Uterus (tissue), 2 donors: ENCODE measurements at regions not wholly inside any gene's neighbourhood (a gene's known extent, or its start where the extent isn't known, plus 50 kb on each side); places are given as distances from the start of the nearest gene placed in this dataset.

Experiments used
- POLR2A ChIP-seq, 2 donors: fragments of 450-650 bp; IDR thresholded peaks; one replicate each; pipeline ENCODE4 v1.6.1; 2016; ENCODE audit warnings: antibody characterized with exemption in 2 of 2, mild to moderate bottlenecking in 1 of 2, moderate library complexity in 1 of 2
- TF ChIP-seq, protein P1 (sequence below), 4 experiments: fragments of 200-600 bp in 2 of 4; fragments of 450-650 bp in 2 of 4; sonication (generic) in 2 of 4; IDR thresholded peaks; one replicate each; pipeline ENCODE4 v1.5.1; 2016 to 2019; ENCODE audit warnings: antibody characterized with exemption in 4 of 4, mild to moderate bottlenecking in 2 of 4, moderate library complexity in 1 of 4

DNA sequence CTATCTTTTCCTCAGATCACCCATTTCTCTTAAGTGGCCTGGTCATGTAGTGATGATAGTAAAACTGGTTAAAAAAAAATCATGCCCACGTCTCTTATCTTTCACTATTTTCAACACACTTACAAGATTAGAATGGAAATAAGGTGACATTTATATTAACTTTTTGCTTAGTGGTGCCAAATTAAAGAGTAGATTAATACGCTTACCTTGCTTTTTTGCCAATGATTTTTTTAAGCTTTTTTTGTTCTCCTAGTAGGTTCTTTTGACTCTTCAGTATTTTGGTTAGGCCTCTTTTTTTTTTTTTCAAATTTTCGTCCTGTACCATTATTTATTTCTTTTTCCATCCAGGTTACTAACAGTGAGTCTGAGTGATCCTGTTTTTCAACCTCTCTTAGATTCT lies 147.9 kb downstream of the PTCSC3 start:
- TF ChIP-seq POLR2A (IDR thresholded peaks at IDR 0.05), result no peak
- TF ChIP-seq, protein P1, sequence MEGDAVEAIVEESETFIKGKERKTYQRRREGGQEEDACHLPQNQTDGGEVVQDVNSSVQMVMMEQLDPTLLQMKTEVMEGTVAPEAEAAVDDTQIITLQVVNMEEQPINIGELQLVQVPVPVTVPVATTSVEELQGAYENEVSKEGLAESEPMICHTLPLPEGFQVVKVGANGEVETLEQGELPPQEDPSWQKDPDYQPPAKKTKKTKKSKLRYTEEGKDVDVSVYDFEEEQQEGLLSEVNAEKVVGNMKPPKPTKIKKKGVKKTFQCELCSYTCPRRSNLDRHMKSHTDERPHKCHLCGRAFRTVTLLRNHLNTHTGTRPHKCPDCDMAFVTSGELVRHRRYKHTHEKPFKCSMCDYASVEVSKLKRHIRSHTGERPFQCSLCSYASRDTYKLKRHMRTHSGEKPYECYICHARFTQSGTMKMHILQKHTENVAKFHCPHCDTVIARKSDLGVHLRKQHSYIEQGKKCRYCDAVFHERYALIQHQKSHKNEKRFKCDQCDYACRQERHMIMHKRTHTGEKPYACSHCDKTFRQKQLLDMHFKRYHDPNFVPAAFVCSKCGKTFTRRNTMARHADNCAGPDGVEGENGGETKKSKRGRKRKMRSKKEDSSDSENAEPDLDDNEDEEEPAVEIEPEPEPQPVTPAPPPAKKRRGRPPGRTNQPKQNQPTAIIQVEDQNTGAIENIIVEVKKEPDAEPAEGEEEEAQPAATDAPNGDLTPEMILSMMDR (IDR thresholded peaks at IDR 0.05), result no peak
